ENCODE measurements at regions not wholly inside any gene's neighbourhood (a gene's known extent, or its start where the extent isn't known, plus 50 kb on each side); places are given as distances from the start of the nearest gene placed in this dataset.

DNA sequence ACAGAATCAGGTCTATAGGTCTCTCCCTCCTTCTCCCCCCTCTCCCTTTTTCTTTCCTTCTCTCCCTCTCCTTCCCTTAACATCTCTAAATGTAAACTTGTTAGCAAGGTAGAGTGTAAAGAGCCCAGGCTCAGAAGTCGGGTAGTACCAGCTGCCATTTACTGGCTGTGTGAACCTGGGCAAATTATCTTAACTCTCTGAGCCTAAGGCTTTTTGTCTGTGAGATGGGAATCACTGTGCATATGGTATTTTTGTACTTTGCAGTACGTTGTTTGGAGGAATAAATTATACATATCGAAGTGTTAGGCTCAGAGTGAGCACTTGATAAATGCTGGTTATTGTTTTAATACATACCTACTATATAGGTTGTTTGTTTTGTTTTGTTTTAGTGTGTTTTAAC lies 154.0 kb downstream of the RBMX2 start:
- no peaks in the 10 kb centered on the region for H3K4me1 ChIP-seq (ENCODE audit: control insufficient read depth in 4 of 4, insufficient read depth in 4 of 4, low read length in 3 of 4)
- no peaks in the 10 kb centered on the region for H3K9me3 ChIP-seq (ENCODE audit: control insufficient read depth in 4 of 4, low read length in 3 of 4)
- no peak for DNase-seq (ENCODE audit: low spot score)
- no peak overlapping the region for H3K27ac ChIP-seq (ENCODE audit: low read depth in 1 of 2, low read length in 2 of 2)
- TF ChIP-seq REST (IDR thresholded peaks at IDR 0.05) (no peak), JUND (IDR thresholded peaks at IDR 0.05) (no peak), YY1 (IDR thresholded peaks at IDR 0.05) (no peak), EGR1 (IDR thresholded peaks at IDR 0.05; ENCODE audit: low read depth in 2 of 2) (no peak), GABPA (IDR thresholded peaks at IDR 0.05 in 1 of 2, conservative IDR thresholded peaks at IDR 0.05 in 1 of 2) (no peak), MAX (IDR thresholded peaks at IDR 0.05) (no peak), FOXA2 (IDR thresholded peaks at IDR 0.05) (no peak)
- H3K9ac ChIP-seq (ENCODE audit: low read depth in 1 of 2, low read length in 2 of 2): no peak overlapping the region
- H3K4me3 ChIP-seq (ENCODE audit: low read depth in 1 of 3, low read length in 3 of 3): no peak overlapping the region
- WGBS: 54% methylated on average over 3 of the region's 3 CpGs
- H3K36me3 ChIP-seq (ENCODE audit: control insufficient read depth in 4 of 4, insufficient read depth in 3 of 4, low read depth in 1 of 4, low read length in 3 of 4): no peaks in the 10 kb centered on the region
- no peaks in the 10 kb centered on the region for H3K27me3 ChIP-seq (ENCODE audit: control insufficient read depth in 4 of 4, insufficient read depth in 4 of 4, low read length in 3 of 4)

GRCh38 chrX:130556951-130557350 lies 155.2 kb downstream of the RBMX2 start:
- WGBS: 85% methylated on average over 1 of the region's 1 CpG
- H3K9me3 ChIP-seq (ENCODE audit: control insufficient read depth in 4 of 4, low read length in 3 of 4): no peaks in the 10 kb centered on the region
- no peaks in the 10 kb centered on the region for H3K27me3 ChIP-seq (ENCODE audit: control insufficient read depth in 4 of 4, insufficient read depth in 4 of 4, low read length in 3 of 4)
- DNase-seq (ENCODE audit: low spot score): no peak
- no peaks in the 10 kb centered on the region for H3K36me3 ChIP-seq (ENCODE audit: control insufficient read depth in 4 of 4, insufficient read depth in 3 of 4, low read depth in 1 of 4, low read length in 3 of 4)
- no peak overlapping the region for H3K27ac ChIP-seq (ENCODE audit: low read depth in 1 of 2, low read length in 2 of 2)
- TF ChIP-seq RAD21 (IDR thresholded peaks at IDR 0.05) (no peak), ATF3 (IDR thresholded peaks at IDR 0.05) (no peak), FOXA2 (IDR thresholded peaks at IDR 0.05) (no peak), NR2F2 (IDR thresholded peaks at IDR 0.05) (no peak), FOXA1 (IDR thresholded peaks at IDR 0.05) (no peak)
- no peak overlapping the region for H3K9ac ChIP-seq (ENCODE audit: low read depth in 1 of 2, low read length in 2 of 2)
- no peak overlapping the region for H3K4me3 ChIP-seq (ENCODE audit: low read depth in 1 of 3, low read length in 3 of 3)
- H3K4me1 ChIP-seq (ENCODE audit: control insufficient read depth in 4 of 4, insufficient read depth in 4 of 4, low read length in 3 of 4): no peaks in the 10 kb centered on the region

DNA sequence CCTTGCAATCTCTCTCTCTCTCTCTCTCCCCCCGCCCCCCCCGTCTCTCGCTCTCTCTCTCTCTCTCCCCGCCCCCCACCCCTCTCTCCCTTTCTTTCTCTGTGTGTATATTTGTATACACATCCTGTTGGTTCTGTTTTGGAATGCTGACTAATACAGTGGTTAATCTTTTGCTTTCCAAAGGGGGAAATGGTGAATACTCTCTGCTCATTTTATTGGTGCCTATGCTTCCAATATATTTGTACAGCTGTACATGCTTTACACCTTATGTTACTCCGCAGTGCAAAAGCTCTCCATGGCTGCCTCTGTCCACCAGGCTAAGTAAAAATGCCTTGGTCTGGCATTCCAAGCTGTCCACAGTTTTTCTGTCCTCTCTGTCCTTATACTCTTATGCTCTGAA lies 158.8 kb downstream of the RBMX2 start:
- Histone ChIP-seq H3K36me3 (ENCODE audit: control insufficient read depth in 4 of 4, insufficient read depth in 3 of 4, low read depth in 1 of 4, low read length in 3 of 4) (no peaks in the 10 kb centered on the region), H3K4me1 (ENCODE audit: control insufficient read depth in 4 of 4, insufficient read depth in 4 of 4, low read length in 3 of 4) (no peaks in the 10 kb centered on the region), H3K9me3 (ENCODE audit: control insufficient read depth in 4 of 4, low read length in 3 of 4) (no peaks in the 10 kb centered on the region), H3K27ac (ENCODE audit: low read depth in 1 of 2, low read length in 2 of 2) (no peak overlapping the region), H3K9ac (ENCODE audit: low read depth in 1 of 2, low read length in 2 of 2) (no peak overlapping the region), H3K4me3 (ENCODE audit: low read depth in 1 of 3, low read length in 3 of 3) (no peak overlapping the region), H3K27me3 (ENCODE audit: control insufficient read depth in 4 of 4, insufficient read depth in 4 of 4, low read length in 3 of 4) (no peaks in the 10 kb centered on the region)
- no peak for DNase-seq (ENCODE audit: low spot score)
- 69% methylated on average over 5 of the region's 5 CpGs for WGBS
- TF ChIP-seq HNF4G (IDR thresholded peaks at IDR 0.05): no peak
- TF ChIP-seq RAD21 (IDR thresholded peaks at IDR 0.05): no peak
- no peak for TF ChIP-seq RXRA (IDR thresholded peaks at IDR 0.05)
- no peak for TF ChIP-seq ATF3 (IDR thresholded peaks at IDR 0.05)
- TF ChIP-seq FOXA1 (IDR thresholded peaks at IDR 0.05): no peak
- TF ChIP-seq, protein P1, sequence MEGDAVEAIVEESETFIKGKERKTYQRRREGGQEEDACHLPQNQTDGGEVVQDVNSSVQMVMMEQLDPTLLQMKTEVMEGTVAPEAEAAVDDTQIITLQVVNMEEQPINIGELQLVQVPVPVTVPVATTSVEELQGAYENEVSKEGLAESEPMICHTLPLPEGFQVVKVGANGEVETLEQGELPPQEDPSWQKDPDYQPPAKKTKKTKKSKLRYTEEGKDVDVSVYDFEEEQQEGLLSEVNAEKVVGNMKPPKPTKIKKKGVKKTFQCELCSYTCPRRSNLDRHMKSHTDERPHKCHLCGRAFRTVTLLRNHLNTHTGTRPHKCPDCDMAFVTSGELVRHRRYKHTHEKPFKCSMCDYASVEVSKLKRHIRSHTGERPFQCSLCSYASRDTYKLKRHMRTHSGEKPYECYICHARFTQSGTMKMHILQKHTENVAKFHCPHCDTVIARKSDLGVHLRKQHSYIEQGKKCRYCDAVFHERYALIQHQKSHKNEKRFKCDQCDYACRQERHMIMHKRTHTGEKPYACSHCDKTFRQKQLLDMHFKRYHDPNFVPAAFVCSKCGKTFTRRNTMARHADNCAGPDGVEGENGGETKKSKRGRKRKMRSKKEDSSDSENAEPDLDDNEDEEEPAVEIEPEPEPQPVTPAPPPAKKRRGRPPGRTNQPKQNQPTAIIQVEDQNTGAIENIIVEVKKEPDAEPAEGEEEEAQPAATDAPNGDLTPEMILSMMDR (IDR thresholded peaks at IDR 0.05; ENCODE audit: low read depth, low read length, missing input control): no peak
- no peak for TF ChIP-seq REST (IDR thresholded peaks at IDR 0.05)
- TF ChIP-seq YY1 (IDR thresholded peaks at IDR 0.05): no peak
- TF ChIP-seq EGR1 (IDR thresholded peaks at IDR 0.05; ENCODE audit: low read depth in 2 of 2): no peak
- no peak for TF ChIP-seq SP1 (IDR thresholded peaks at IDR 0.05)
- TF ChIP-seq HNF4A (conservative IDR thresholded peaks at IDR 0.05): no peak
- no peak for TF ChIP-seq NR2F2 (IDR thresholded peaks at IDR 0.05)
- TF ChIP-seq TAF1 (conservative IDR thresholded peaks at IDR 0.05): no peak
